Nephron progenitor cell (in vitro differentiated cells): ENCODE measurements at regions not wholly inside any gene's neighbourhood (a gene's known extent, or its start where the extent isn't known, plus 50 kb on each side); places are given as distances from the start of the nearest gene placed in this dataset.

ENCODE experiments used
- DNase-seq: peaks from one replicate; pipeline ENCODE4 v3.0.0; 2021
- H3K27ac Mint-ChIP-seq: 2 replicates; pipeline ENCODE4 v1.8.0; 2021; ENCODE audit warnings: mild to moderate bottlenecking, moderate library complexity, mixed read lengths
- H3K27me3 Mint-ChIP-seq: 2 replicates; pipeline ENCODE4 v1.8.0; 2021; ENCODE audit warnings: mild to moderate bottlenecking, low read depth, mixed read lengths; ENCODE audit not compliant: poor library complexity
- H3K36me3 Mint-ChIP-seq: 2 replicates; pipeline ENCODE4 v1.8.0; 2021; ENCODE audit warnings: low read depth, mixed read lengths
- H3K4me1 Mint-ChIP-seq: 2 replicates; pipeline ENCODE4 v1.8.0; 2021; ENCODE audit warnings: mixed read lengths
- H3K4me3 Mint-ChIP-seq: 2 replicates; pipeline ENCODE4 v1.8.0; 2021; ENCODE audit warnings: mild to moderate bottlenecking, moderate library complexity, mixed read lengths
- H3K9me3 Mint-ChIP-seq: 2 replicates; pipeline ENCODE4 v1.8.0; 2021; ENCODE audit warnings: mild to moderate bottlenecking, moderate library complexity, mixed read lengths
- TF ChIP-seq, protein P1 (sequence below): fragments of 200-600 bp; sonication (generic); IDR thresholded peaks from 2 replicates; pipeline ENCODE4 v1.5.0; 2021; ENCODE audit warnings: antibody characterized with exemption

DNA sequence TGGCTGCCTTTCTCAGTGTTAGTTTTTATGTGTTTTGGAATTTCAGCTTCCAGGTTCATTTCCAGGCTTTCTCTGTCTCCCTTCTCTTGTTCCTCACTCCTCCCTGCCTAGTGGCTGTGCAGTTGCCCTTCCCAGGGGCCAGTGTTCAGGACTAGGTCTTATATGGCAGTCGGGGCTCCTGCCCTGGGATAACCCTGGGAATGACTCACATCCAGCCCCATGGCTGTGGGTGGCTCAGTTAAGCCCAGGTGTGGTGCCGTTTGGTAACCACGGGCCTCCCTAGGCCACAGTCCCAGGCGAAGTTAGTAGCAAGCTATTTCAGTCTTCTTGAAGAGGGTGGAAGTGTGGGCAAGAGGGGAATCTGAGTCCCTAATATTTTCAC, 57.4 kb upstream of the DDR1 start:
- no peaks in the 10 kb centered on the region for H3K36me3 Mint-ChIP-seq
- H3K9me3 Mint-ChIP-seq, result no peaks in the 10 kb centered on the region
- H3K4me3 Mint-ChIP-seq, result no peak overlapping the region
- H3K4me1 Mint-ChIP-seq, result peaks cover 50% of the 10 kb centered on the region
- TF ChIP-seq, protein P1, sequence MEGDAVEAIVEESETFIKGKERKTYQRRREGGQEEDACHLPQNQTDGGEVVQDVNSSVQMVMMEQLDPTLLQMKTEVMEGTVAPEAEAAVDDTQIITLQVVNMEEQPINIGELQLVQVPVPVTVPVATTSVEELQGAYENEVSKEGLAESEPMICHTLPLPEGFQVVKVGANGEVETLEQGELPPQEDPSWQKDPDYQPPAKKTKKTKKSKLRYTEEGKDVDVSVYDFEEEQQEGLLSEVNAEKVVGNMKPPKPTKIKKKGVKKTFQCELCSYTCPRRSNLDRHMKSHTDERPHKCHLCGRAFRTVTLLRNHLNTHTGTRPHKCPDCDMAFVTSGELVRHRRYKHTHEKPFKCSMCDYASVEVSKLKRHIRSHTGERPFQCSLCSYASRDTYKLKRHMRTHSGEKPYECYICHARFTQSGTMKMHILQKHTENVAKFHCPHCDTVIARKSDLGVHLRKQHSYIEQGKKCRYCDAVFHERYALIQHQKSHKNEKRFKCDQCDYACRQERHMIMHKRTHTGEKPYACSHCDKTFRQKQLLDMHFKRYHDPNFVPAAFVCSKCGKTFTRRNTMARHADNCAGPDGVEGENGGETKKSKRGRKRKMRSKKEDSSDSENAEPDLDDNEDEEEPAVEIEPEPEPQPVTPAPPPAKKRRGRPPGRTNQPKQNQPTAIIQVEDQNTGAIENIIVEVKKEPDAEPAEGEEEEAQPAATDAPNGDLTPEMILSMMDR, result no peak
- DNase-seq, result no peak
- peaks cover 9% of the 10 kb centered on the region for H3K27me3 Mint-ChIP-seq
- peak overlapping the region; percentile 91 for H3K27ac Mint-ChIP-seq

DNA sequence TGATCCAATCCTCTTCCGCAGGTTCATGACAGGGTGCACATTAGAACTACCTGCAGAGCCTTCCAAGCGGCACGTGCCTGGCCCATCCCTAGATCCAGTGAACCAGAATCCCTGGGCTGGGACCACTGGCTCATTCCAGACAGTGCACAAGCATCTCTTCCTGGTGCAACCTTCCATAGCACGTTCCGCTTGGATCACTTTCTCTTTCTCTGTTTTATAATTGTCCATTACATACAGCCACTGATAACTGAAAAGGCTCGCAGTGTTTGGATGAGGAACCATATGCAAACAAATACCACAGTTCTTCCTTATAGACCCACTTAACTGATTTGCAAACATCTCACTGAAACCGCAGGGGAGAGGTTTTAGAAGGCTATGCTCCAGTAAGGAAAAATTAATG, 59.6 kb upstream of the DDR1 start:
- H3K4me3 Mint-ChIP-seq, result no peak overlapping the region
- peaks cover 49% of the 10 kb centered on the region for H3K4me1 Mint-ChIP-seq
- no peak overlapping the region for H3K27ac Mint-ChIP-seq
- no peak for DNase-seq
- peaks cover 4% of the 10 kb centered on the region for H3K27me3 Mint-ChIP-seq
- TF ChIP-seq, protein P1, result no peak
- no peaks in the 10 kb centered on the region for H3K36me3 Mint-ChIP-seq
- H3K9me3 Mint-ChIP-seq, result no peaks in the 10 kb centered on the region

DNA sequence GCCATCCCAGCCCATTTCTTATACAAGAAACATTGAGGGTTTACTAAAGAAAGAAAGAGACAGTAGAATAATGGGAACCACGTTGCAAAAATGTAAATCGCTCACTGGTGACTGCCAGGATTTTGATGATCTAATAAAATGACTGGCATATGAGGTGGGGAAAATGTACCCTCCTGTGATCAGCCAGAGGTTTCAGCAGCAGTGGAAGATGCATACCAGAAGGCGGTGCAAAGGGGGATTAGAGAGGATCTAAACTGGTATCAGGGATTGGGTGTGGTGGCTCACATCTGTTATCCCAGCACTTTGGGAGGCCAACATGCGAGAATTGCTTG, 60.8 kb upstream of the DDR1 start:
- peaks cover 4% of the 10 kb centered on the region for H3K27me3 Mint-ChIP-seq
- H3K4me1 Mint-ChIP-seq, result peaks cover 42% of the 10 kb centered on the region
- H3K36me3 Mint-ChIP-seq, result no peaks in the 10 kb centered on the region
- H3K9me3 Mint-ChIP-seq, result no peaks in the 10 kb centered on the region
- TF ChIP-seq, protein P1, result no peak
- H3K27ac Mint-ChIP-seq, result no peak overlapping the region
- DNase-seq, result no peak
- H3K4me3 Mint-ChIP-seq, result no peak overlapping the region

DNA sequence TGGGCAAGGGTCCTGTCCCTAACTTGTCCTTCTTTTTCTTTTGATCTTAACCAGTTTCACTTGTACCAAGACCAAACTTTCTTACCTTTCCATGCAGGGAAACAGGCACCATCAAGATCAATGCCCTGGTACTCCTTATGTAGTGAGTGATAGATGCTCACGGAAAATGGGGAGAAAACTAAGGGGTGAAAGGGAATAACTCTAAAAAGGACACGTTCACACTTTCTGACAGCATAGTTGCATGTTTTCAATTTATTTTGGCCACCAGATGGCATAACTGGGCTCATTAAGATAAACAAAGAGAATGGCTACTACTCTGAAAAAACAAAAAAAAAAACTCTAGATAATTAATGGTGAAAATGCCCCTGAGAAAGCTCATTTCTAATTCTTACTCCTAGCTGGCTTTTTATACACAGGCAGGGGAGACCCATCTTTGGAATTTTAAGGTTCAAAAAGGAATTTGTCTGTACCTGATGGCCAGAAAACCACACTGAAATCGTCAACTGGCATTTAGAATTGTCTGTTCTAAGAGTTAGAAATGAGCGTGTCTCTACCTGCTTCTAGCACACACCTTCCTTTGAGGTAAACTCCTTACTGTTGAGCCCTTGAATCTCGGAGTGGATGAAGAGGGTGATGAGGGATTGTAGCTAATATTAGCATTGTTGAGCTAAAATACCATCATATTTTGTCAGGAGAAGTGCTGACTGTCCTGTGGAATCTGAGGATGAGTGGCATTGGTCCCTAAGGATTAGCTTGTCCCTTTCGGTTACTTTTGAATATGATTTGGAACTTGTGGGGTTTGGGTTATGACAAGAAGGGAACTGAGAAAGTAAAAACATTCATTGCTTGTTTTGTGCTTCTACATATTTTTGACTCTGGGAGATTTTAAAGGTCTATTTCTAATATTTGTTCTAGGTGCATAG, 62.2 kb upstream of the DDR1 start:
- TF ChIP-seq, protein P1, result peak; percentile 38
- H3K4me1 Mint-ChIP-seq, result peaks cover 33% of the 10 kb centered on the region
- no peak overlapping the region for H3K4me3 Mint-ChIP-seq
- peaks cover under 1% of the 10 kb centered on the region for H3K9me3 Mint-ChIP-seq
- DNase-seq, result no peak
- peak overlapping the region; percentile 50 for H3K27ac Mint-ChIP-seq
- peaks cover 4% of the 10 kb centered on the region for H3K27me3 Mint-ChIP-seq
- H3K36me3 Mint-ChIP-seq, result no peaks in the 10 kb centered on the region

DNA sequence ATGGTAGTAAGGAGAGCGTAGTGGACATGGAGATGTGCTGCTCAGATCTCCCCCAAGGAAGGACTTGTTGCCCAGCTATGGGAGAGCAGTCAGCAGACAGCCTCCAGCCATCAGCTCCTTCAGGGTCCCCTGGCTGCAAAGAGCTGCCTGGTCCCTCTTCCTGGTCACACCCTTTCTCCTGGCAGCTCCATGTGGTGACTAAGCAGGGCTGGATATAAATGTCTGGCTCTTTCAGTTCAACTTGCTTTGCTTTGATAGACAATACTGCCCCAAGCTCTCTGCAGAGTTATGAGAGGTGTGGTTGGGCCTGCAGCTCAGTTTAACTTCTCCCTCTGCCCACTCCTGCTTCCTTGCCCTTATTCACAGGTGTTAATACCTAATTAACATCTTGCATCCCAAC, 64.1 kb upstream of the DDR1 start:
- H3K4me3 Mint-ChIP-seq, result no peak overlapping the region
- peaks cover 3% of the 10 kb centered on the region for H3K27me3 Mint-ChIP-seq
- peaks cover 29% of the 10 kb centered on the region for H3K4me1 Mint-ChIP-seq
- TF ChIP-seq, protein P1, result no peak
- H3K9me3 Mint-ChIP-seq, result peaks cover 8% of the 10 kb centered on the region
- no peaks in the 10 kb centered on the region for H3K36me3 Mint-ChIP-seq
- no peak for DNase-seq
- H3K27ac Mint-ChIP-seq, result no peak overlapping the region

DNA sequence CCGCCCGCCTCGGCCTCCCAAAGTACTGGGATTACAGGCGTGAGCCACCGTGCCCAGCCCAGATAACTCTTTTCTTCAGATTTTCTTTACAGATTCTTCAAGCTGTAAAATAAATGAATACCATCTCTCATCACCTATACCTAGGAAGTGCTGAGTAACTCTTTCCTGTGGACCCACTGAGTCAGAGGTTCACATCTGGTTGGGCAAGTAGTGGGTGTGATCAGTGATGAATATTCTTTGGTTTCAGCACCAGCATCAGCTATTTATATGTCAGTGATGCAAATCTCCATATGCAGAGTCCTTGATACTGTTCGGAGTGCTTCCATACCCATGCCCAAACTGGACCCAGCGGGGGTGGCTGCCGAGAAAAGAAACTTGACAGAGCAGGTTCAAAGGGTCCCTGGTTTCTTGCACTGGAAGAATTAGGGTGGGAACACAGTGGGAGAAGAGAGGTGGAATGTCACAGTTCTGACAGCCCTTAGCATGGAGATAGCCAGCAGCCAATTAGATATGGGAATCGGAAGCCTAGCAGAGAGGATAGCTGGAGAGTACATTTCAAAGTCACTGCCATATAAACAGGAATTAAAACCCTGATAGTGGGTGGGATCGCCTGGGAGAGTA, 64.9 kb upstream of the DDR1 start:
- peaks cover 10% of the 10 kb centered on the region for H3K9me3 Mint-ChIP-seq
- no peak for DNase-seq
- no peak overlapping the region for H3K4me3 Mint-ChIP-seq
- peaks cover 30% of the 10 kb centered on the region for H3K4me1 Mint-ChIP-seq
- H3K36me3 Mint-ChIP-seq, result no peaks in the 10 kb centered on the region
- TF ChIP-seq, protein P1, result no peak
- H3K27ac Mint-ChIP-seq, result no peak overlapping the region
- H3K27me3 Mint-ChIP-seq, result peaks cover 3% of the 10 kb centered on the region
